Stimulated activated CD4-positive, alpha-beta T cell treated with anti-CD3 and anti-CD28 coated beads, Interleukin-12 subunit alpha, Interleukin-12 subunit beta, amount 100 ng/mL, for 48 hours (primary cell): ENCODE measurements at regions not wholly inside any gene's neighbourhood (a gene's known extent, or its start where the extent isn't known, plus 50 kb on each side); places are given as distances from the start of the nearest gene placed in this dataset.
"Not testable (repeated sequence)": the region's sequence is repeated elsewhere in the genome, so short reads cannot be mapped to it uniquely, and the experiment has no call there.

Source experiments
- DNase-seq, 3 donors: peaks; one replicate each; pipeline ENCODE4 v3.0.0-alpha.2; 2020; ENCODE audit warnings: low read depth in 2 of 3, low spot score in 1 of 3

GRCh38 chr5:33205079-33205478, 235.7 kb upstream of the TARS1 start:
- DNase-seq, result no peak

GRCh38 chr5:33205727-33206410, 234.9 kb upstream of the TARS1 start:
- DNase-seq, result no peak

DNA sequence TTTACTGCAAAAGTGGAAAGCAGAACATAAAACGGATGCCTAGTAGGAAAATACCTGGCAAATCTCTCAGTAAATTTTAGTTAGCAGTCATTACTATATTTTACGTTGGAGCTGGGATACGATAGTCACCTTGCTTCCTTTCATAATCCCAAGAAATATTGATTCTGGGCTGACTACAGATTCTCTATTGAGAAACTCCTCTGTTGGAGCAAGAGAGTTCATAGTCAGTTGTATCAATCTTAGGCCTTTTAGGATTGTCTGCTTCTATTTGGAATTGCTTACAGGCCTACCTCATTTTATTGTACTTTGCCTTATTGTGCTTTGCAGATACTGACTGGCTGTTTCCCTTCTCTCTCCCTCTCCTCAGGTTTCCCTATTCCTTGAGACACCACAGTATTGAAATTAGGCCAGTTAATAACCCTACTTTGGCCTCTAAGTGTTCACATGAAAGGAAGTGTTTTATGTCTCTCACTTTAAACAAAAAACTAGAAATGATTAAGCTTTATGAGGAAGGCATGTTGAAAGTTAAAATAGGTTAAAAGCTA, 233.7 kb upstream of the TARS1 start:
- DNase-seq, result no peak

DNA sequence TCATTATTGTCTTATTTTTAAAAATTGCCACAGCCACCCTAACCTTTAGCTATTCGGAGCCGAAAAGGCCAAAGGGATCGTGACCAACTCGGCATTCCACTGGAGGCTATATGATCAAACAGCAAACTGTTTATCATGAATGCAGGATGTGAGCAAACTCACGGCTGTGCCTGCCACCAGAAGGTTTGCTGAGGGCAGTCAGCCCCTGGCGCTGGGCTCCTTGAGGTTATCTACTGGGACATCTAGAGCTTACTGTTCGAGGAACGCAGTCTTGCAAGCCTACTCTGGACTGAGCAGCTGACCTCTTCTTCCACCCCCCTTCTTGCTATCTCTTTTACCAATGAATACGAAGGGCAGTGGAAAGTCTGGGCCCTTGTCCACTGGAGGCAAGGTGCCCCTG, 231.5 kb upstream of the TARS1 start:
- DNase-seq, result no peak

DNA sequence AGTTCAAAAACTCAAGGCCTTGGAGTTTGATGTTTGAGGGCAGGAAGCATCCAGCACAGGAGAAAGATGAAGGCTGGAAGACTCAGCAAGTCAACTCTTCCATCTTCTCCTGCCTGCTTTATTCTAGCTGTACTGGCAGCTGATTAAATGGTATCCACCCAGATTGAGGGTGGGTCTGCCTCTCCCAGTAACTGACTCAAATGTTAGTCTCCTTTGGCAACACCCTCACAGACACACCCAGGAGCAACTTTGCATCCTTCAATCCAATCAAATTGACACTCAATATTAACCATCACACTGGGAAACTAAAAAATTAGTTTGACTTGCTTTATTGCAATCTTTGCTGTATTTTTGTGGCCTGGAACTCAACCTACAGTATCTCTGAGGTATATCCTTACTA, 230.5 kb upstream of the TARS1 start:
- DNase-seq, result not testable (repeated sequence)

DNA sequence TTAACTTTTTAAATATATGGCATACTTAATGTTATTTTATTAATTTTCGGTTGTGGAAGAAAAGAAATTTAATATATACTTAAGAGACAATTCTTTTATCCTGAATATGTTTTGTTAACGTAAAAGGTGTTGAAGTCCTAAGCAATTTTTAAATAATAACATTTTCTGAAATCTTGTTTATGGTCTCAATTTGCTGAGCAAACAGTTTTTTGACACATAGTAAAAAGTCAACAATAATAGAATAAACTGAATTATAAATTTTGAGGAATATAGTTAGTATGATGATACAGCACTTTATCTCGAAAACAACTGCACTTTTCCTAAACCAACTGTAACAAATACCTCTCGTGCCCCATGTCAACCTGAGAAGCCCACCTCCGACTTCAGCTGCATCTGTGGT, 229.8 kb upstream of the TARS1 start:
- DNase-seq, result no peak

- DNase-seq, result no peak
Observed at GRCh38 chr5:33212439-33212838, 228.3 kb upstream of the TARS1 start.

GRCh38 chr5:33212900-33213299, 227.9 kb upstream of the TARS1 start:
- DNase-seq, result no peak

DNA sequence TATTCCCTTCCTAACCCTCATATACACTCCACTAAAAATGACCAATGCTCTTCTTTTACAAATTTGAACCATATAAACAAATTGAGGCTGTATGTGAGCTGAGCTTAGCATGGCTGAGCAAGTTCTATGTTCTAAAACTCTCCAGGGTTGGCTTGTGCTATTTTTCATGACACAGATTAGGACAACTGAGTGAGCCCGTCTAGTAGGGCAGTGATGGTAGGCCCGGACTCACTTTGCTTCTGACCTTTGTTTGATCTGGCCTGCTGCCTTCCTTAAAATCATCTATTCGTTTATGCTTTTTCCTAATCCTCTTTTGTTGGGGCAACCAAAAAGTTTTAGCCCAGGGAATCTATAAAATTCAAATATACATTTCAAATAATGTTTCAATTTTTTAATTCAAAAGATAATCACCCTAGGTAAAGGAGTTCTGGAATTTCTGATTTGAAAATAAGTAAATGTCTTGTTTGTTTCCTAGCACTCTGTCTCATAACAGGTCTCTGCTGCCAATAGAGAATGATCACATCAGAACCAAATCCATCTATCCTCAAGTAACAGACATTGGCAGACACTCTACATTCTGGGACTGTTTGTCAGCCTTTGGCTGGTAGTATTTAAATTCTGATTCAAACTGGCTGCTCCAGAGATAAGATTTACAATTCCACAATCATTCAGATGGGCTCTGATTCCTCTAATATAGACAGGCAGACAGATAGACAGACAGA, 217.0 kb upstream of the TARS1 start:
- no peak for DNase-seq

DNA sequence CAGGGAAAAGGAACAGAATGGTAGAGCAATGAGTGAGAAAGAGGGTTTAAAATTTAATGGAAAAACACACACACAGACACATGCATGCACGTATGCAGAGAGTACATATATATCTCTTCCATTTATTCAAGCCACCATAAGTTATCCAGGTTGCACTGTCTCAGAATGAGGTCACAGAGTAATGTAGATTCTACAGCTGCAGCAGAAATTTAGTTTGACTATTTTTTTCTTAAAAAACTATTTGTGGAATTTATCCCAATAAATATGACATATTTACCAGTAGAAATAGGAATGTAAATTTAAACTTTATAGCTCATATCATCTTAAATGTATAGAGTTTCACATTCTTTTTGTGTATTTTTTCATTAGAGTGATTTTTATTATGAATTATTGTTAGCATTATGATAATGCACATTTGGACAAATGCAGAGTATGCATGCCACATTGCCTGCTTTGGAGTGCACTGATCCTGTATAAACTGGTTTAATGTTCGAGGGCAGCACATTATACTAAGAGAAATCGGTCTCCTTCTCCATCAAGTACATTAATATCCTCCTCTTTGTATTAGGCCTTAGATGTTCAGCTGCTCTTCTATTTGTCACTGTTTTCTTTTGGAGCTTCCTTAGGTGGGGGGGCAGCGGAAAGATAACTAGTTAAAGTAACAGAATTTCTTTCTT, 216.3 kb upstream of the TARS1 start:
- no peak for DNase-seq

- DNase-seq, result no peak
Observed at GRCh38 chr5:33227247-33227646, 213.5 kb upstream of the TARS1 start.

DNA sequence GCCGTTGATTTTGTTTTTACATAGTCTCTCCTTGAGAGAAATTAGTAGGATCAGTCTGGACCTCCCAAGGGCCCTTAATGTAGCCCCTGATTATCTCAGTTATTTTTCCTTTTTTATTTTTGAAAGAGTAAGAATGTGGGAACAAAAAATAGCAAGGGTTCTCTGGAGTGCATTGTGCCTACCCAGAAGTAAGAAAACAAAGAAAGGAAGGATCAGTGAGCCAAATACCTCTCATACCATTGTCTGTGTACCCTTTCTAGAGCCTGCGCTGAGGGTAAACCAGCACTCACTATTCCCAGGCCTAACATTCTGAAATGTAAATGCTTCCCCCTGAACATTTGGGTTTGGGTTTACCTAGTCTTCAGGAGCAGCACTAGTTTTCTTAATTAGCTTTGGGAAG, 213.0 kb upstream of the TARS1 start:
- no peak for DNase-seq

GRCh38 chr5:33228149-33228548, 212.6 kb upstream of the TARS1 start:
- DNase-seq, result no peak

GRCh38 chr5:33229216-33229615, 211.5 kb upstream of the TARS1 start:
- DNase-seq, result no peak

DNA sequence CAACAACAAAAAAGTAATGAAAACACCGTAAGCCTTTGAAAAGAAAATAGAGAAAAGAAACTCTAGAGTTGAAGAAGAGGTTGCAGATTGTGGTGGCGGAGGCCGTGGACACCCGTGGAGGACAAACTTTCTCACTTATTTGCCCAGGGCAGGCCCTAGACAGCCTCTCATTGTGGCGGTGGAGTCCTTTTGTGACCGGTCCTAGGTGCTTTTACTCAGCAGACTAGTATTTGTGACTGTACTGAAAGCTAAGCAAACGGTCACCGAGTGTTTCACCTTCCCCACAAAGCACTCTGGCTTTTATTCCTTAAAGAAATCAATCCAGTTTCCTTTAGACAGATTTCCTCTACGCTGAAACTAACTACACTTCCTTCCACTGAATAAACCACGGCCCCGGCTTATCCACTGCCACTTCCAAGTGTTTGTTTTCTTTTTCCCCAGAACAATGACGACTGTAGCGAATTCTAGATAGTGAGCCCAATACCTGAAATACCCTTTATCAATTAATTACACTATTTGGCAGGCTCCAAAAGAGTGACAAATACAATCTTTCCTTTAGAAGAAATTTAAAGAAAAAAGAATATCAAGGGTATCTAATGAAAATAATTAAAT, 210.2 kb upstream of the TARS1 start:
- DNase-seq, result no peak

DNA sequence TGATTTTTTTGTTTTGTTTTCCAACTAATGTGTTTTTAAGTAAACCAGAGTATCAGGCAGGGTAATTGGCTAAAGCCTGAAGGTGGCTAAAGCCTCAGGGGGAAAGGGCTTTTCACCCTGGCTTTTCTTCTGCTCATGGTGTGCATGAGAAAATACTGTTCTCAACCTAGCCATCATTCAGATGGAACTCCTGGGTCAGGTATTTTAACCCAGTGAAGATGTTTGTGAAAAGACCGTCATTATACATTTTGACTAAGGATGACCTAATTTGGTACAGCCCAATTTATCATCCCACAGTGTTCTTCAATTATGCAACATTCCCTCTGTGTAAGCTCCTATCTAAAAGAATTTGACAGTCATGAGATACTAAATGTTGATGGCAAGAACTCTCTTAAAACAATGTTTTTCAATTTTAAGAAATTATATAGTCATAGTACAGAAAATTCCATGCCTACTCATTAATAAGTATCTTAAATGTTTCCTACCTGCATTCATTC, 209.5 kb upstream of the TARS1 start:
- DNase-seq, result no peak

DNA sequence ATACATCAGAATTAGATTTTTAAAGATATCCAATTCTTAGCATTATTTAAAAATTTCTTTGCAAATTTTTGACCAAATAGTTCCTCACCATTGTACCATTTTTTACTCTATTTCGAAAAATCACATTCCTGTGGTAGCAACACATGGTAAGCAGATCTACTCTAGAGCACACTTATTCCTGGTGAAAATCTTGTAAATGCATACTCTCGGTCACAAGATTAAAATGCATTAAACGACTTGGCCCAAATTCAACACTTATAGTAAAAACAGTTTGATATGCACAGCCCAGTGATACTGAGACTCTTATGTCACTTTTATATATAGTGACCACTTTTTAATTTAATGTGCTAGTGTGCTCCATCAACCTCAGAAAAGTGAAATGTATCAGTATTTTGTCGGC, 208.8 kb upstream of the TARS1 start:
- no peak for DNase-seq

- no peak for DNase-seq
Observed at GRCh38 chr5:33232731-33233505, 207.8 kb upstream of the TARS1 start.

GRCh38 chr5:33235304-33235703, 205.5 kb upstream of the TARS1 start:
- DNase-seq, result no peak

GRCh38 chr5:33235824-33236223, 204.9 kb upstream of the TARS1 start:
- peak in 1 of 3 donors; percentile 0 for DNase-seq

- no peak for DNase-seq
Observed at GRCh38 chr5:33237471-33237870, 203.3 kb upstream of the TARS1 start.
